Suppressor macrophage treated with lipopolysaccharide for 1 hour (primary cell): ENCODE measurements at regions not wholly inside any gene's neighbourhood (a gene's known extent, or its start where the extent isn't known, plus 50 kb on each side); places are given as distances from the start of the nearest gene placed in this dataset.
A peak's percentile ranks its signal among the peaks of the same experiment; 100 is the strongest.

Experiments
- DNase-seq, 3 donors: peaks; one replicate each; pipeline ENCODE4 v3.0.0-alpha.2; 2020 to 2022

GRCh38 chr2:106041150-106041549 is 153.0 kb downstream of the UXS1 start:
- no peak for DNase-seq

- DNase-seq: no peak
Observed at GRCh38 chr2:106039634-106040315, 154.3 kb downstream of the UXS1 start.

DNA sequence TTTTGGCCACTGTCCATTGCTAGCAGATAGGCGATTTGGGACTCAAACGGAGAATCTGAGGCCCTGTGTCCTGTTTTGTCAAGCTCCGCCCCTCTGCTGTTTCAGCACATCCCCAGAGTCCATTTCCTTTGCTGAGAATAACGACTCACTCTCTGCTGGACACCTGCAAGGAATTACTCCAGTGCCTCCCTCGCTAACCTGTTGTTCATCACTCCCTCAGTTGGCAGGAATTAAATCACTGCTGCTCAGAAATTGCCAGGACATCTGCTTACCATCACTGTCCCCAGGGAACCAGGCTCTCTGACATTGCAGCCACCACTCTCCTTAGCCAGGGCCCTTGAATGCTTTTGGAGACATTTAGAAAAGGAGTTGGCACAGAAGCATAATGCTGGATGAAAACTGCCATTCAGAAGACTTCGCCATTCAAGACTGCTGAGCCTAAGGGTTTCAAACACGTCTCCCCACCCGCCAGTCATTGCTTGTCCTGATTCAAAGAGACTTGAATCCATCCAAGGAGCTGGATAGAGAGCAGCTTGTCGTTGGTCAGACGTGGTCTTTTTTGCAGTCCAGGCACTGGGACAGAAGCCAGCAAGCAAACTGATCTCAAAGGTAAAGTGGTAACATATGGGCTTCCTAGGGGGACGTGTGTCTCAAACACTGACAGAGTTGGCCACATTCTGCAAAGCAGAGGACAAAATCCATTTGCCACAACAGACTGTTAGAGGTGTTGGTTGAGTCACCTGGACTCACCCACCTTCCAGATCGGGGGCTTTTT is 155.3 kb downstream of the UXS1 start:
- no peak for DNase-seq

GRCh38 chr2:106037932-106038331 is 156.2 kb downstream of the UXS1 start:
- no peak for DNase-seq

GRCh38 chr2:106037262-106037661 is 156.8 kb downstream of the UXS1 start:
- no peak for DNase-seq

DNA sequence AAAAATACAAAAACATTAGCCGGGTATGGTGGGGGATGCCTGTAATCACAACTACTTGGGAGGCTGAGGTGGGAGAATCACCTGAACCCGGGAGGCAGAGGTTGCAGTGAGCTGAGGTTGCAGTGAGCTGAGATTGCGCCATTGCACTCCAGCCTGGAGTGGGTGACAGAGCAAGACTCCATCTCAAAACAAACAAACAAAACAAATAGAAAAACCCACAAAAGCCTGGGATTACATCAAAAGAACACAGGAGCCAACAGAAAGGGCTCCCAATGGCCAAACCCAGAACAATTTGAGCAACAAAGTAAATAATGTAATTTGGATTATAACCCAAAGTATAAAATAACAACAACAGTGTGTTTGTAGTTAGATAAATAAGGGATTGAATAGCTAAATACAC is 159.8 kb downstream of the UXS1 start:
- DNase-seq: no peak

DNA sequence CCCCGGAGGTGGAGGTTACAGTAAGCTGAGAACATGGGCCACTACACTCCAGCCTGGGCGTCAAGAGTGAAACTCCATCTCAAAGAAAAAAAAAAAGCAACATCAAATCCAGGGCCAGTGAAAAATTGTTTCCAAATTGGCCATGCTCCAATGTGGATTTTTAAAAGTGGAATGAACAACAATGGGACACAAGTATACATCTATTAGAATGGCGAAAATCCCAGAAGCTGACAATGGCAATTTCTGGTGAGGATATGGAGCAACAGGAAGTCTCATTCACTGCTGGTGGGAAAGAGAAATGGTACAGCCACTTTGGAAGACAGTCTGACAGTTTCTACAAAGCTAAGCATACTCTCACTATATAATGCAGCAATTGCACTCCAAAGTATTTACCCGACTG is 161.4 kb downstream of the UXS1 start:
- no peak for DNase-seq

DNA sequence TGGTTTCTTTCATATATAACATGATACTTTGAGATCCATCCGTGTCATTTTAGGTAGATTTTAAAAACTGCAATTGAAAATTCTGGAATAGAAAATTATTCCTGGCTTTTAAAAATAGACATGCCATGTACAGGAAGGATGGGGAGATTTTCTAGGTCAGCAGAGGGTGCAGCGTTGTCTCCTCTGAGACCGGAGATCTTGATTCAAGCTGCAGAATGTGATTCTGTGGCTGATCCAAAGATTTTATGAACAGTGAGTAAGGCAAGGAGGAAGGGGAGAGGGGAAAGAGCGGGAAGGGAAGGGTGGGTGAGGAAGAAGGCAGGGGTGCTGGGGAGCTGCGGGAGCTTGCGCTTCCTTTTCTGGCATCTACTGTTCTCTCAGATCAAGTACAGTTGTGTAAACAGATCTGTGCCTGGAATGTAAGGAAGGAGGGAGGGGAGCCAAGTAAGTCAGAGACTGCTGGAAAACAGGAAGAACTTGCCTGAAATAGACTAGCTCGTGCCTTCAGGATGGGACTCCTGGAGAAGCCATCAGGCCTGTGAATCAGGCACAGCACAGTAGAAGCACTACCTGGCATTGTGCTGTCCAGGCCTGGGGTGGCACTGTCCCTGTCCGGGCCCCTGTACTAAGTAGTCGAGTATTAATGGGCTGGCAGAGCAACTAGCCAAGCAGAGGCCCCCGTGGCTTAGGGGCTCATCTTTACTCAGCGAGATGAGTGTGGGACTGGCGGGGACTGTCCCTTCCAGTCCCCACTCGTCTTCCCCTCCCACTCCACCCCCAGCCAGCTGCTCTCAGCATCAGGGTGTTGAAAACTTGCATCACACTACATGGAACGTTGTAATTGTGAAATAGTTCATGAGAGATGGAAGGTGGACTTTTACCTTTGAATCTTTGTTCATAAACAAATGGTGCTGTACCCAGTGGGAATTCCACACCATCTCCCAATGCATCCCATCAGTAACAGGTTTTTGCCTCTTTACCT is 163.5 kb downstream of the UXS1 start:
- peak; percentile 58 to 83 (median 70) for DNase-seq

DNA sequence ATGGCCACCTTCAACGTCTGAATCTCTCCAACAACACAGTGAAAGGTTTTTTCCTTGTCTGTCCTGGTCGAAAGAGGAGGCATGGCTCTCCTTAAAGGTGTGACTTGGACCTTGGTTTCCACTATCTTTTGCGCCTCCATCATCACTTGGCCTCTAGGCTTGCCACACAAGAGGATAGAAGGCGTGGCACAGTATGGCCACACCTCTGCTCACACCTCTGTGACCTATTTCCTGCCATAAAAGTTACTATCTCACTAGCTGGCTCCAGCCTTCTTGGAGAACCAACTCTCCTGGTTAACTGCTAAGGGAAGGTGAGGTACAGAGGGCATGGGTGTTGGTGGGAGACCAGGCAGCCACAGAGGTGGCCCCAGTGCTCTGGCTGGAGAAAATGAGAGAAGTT is 165.9 kb downstream of the UXS1 start:
- no peak for DNase-seq

GRCh38 chr2:106026271-106027190 is 167.6 kb downstream of the UXS1 start:
- no peak for DNase-seq

- no peak for DNase-seq
Observed at GRCh38 chr2:106025796-106026195, 168.3 kb downstream of the UXS1 start.

DNA sequence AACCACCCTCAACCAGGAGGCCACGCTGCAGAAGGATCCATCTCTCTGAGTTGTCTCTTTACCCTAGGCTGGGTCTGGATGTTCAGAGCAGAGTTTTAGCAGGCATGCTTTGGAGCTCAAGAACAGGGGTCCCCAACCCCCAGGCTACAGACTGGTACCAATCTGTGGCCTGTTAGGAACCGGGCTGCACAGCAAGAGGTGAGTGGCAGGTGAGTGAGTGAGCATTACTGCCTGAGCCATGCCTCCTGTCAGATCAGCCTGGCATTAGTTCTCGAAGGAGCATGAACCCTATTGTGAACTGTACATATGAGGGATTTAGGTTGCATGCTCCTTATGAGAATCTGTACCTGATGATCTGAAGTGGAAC is 172.5 kb downstream of the UXS1 start:
- no peak for DNase-seq

- no peak for DNase-seq
Observed at GRCh38 chr2:106020821-106021661, 173.1 kb downstream of the UXS1 start.

DNA sequence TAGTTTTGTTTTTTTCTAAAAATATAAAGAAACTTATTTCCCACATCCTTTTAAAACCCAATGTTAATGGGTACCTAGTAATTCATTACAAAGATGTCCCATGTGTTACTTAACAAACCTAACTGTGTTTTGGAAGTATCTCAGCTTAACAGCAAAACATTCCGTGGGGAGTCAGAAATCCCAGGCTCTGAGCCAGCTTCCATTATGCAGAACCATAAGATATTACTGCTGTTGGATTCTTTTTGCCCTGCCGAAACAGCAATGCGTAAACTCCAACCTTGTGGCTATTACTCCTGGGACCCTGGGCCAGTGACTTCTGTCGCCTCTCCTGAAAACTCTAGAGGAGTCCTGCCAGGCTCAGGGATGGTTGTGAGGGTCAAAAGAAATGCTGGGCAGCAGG is 174.1 kb downstream of the UXS1 start:
- DNase-seq: no peak

DNA sequence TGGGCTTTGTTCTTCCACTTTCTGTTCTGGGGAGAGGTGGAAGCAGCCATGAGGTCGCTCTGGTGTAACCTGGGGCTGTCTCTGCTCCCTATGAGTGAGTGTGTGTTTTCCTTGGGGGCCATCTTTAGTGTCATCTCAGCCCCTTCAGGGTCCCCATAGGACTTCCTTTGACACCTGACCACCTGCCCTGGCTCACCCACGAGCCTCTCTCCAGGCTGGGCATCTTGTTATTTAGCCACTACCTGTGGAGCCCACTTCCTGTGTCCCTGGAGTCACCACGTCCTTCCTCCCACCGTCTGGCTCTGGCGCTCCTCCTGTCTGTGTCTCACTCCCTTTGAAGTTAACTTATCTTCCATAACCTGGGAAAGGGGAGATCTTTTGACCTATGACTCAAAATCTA is 176.0 kb downstream of the UXS1 start:
- no peak for DNase-seq

DNA sequence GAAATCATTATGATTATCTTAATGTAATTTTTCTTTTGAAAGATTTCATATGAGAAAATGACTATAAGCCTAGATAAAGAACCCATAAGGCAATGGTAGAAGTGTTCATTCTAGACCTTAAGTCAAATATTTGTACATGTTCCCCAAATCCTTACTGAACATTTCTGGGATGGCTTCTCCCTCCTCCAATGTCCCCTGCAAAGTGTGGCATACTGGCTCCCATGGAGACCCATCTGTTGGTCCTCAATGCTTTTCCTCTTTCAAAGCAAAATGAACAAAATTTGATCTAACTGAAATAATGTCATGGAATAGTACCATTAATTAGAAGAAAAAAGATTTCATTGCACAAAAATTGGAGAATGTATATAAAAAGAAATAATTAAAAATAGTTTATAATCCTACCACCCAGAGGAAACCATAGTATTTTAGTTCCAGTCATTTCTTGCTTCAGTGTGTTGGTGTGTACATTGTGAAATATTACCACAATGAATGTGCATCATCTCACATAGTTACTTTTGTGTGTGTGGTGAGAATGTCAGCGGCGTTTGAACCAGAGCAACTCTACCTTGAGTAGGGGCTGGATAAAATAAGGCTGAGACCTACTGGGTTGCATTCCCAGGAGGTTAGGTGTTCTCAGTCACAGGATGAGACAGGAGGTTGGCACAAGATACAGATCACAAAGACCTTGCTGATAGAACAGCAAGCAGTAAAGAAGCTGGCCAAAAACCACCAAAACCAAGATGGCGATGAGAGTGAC is 181.3 kb downstream of the UXS1 start:
- no peak for DNase-seq

DNA sequence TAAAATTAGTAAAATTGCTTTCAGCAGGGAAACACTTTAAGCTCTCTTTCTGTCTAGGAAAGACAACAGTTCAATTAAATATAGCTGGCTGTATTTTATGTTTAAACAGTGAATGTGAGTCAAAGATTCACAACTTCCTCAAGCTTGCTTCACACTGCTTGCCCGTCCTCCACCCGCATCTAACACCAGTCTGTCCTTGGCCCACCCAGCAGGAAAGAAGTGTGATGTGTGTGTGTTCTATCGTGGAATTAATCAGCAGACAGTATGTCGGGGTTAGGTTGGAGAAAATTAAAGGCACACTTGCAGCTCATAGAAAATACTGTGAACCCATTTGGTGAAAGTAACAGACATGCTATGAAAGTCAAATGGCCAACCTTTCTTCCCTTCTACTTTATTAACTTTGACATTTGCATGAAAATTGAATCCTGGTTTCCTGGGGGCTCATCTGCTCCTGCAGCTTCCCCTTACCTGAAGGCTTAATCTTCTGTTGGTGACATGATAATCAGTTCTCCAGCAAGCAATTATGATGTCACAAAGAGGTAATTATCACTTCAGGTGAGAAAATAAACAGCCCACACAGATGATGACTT is 182.0 kb downstream of the UXS1 start:
- DNase-seq: no peak

- DNase-seq: no peak
Observed at GRCh38 chr2:106011380-106011779, 182.7 kb downstream of the UXS1 start.

DNA sequence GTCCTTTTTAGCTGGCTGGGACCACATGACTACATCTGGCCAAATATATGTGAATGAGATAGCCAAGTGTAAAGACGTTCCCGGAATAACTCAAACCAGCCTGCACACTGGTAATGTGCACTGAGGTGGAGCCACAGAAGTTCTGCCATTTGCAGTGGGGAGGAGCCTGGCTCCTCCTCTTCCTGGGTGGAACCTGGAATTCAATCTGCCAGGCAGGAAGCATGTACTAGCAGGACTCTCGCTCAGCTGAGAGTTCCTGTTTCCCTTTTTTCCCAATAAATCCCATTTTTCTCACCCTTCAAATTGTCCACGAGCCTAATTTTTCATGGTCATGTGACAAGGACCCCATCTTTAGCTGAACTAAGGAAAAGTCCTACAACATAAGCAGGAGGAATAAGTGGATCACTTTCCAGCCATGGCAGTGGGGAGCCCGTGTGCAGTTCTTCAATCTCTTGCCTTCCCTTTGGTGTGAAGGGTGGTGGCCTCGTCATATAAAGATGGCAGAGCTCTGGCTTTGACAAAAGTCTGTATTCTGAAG is 183.2 kb downstream of the UXS1 start:
- DNase-seq: no peak

GRCh38 chr2:106009096-106009495 is 185.0 kb downstream of the UXS1 start:
- no peak for DNase-seq
